Osteoblast (primary cell): ENCODE measurements at regions not wholly inside any gene's neighbourhood (a gene's known extent, or its start where the extent isn't known, plus 50 kb on each side); places are given as distances from the start of the nearest gene placed in this dataset.

ENCODE experiments used
- DNase-seq: peaks from one replicate; pipeline ENCODE4 v3.0.0; 2011; ENCODE audit warnings: low spot score, mixed read lengths; ENCODE audit not compliant: insufficient read length; ENCODE audit errors: missing footprints
- H2AFZ ChIP-seq: 2 replicates; pipeline ENCODE4 v1.6.0; 2011; ENCODE audit warnings: mild to moderate bottlenecking, low read length
- H3K27ac ChIP-seq: 2 replicates; pipeline ENCODE4 v1.5.1; 2011; ENCODE audit warnings: mild to moderate bottlenecking, low read depth, low read length, moderate library complexity
- H3K27me3 ChIP-seq: 2 replicates; pipeline ENCODE4 v1.6.0; 2012; ENCODE audit warnings: mild to moderate bottlenecking, control low read depth, inconsistent platforms, low read length, moderate library complexity; ENCODE audit not compliant: insufficient read depth
- H3K36me3 ChIP-seq: 2 replicates; pipeline ENCODE4 v1.5.1; 2011; ENCODE audit warnings: mild to moderate bottlenecking, low read length, control low read depth, moderate library complexity; ENCODE audit not compliant: insufficient read depth
- H3K4me1 ChIP-seq: 2 replicates; pipeline ENCODE4 v1.5.1; 2011; ENCODE audit warnings: mild to moderate bottlenecking, low read length, control low read depth, moderate library complexity; ENCODE audit not compliant: insufficient read depth
- H3K4me2 ChIP-seq: 2 replicates; pipeline ENCODE4 v1.6.0; 2011; ENCODE audit warnings: mild to moderate bottlenecking, low read length; ENCODE audit not compliant: insufficient read depth
- H3K4me3 ChIP-seq: fragments of 200-600 bp; sonication (generic); 3 replicates; pipeline ENCODE4 v1.5.1; 2012; ENCODE audit warnings: mild to moderate bottlenecking, low read length, inconsistent platforms; ENCODE audit not compliant: insufficient read depth
- H3K79me2 ChIP-seq: 2 replicates; pipeline ENCODE4 v1.6.0; 2012; ENCODE audit warnings: mild to moderate bottlenecking, low read length, control low read depth, inconsistent platforms; ENCODE audit not compliant: insufficient read depth
- H3K9me3 ChIP-seq: 2 replicates; pipeline ENCODE4 v1.5.1; 2011; ENCODE audit warnings: low read depth, low read length, control low read depth
- H4K20me1 ChIP-seq: 2 replicates; pipeline ENCODE4 v1.6.0; 2012; ENCODE audit warnings: mild to moderate bottlenecking, low read length, control low read depth; ENCODE audit not compliant: insufficient read depth
- TF ChIP-seq, protein P1 (sequence below): IDR thresholded peaks from 2 replicates; pipeline ENCODE4 v1.5.1; 2011; ENCODE audit warnings: mild to moderate bottlenecking, low read depth, low read length, moderate library complexity; ENCODE audit errors: extremely low read depth

DNA sequence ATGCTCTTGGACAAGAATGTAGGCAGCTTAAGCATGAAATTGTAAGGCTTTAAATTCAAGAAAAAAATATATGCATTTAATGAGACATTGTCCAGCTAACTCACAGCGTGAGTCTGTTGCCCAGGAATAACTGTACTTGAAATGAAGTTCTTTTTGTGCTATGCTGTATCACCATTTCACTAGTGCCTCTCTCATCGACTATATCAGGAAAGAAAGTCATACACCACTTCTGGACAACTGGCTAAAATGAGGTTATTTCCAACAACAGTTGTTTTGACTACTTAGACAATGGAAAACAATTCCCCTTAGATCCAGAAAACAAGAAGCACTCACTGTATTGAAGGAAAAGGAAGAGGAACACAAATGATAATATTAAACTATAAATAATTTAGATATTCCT lies 251.8 kb downstream of the CRPPA start:
- no peaks in the 10 kb centered on the region for H3K79me2 ChIP-seq
- no peaks in the 10 kb centered on the region for H3K36me3 ChIP-seq
- no peaks in the 10 kb centered on the region for H3K9me3 ChIP-seq
- no peaks in the 10 kb centered on the region for H3K4me1 ChIP-seq
- H3K27ac ChIP-seq: no peak overlapping the region
- DNase-seq: no peak
- TF ChIP-seq, protein P1, sequence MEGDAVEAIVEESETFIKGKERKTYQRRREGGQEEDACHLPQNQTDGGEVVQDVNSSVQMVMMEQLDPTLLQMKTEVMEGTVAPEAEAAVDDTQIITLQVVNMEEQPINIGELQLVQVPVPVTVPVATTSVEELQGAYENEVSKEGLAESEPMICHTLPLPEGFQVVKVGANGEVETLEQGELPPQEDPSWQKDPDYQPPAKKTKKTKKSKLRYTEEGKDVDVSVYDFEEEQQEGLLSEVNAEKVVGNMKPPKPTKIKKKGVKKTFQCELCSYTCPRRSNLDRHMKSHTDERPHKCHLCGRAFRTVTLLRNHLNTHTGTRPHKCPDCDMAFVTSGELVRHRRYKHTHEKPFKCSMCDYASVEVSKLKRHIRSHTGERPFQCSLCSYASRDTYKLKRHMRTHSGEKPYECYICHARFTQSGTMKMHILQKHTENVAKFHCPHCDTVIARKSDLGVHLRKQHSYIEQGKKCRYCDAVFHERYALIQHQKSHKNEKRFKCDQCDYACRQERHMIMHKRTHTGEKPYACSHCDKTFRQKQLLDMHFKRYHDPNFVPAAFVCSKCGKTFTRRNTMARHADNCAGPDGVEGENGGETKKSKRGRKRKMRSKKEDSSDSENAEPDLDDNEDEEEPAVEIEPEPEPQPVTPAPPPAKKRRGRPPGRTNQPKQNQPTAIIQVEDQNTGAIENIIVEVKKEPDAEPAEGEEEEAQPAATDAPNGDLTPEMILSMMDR: no peak
- H3K27me3 ChIP-seq: no peaks in the 10 kb centered on the region
- H4K20me1 ChIP-seq: no peaks in the 10 kb centered on the region
- H2AFZ ChIP-seq: no peak overlapping the region
- H3K4me2 ChIP-seq: no peak overlapping the region
- H3K4me3 ChIP-seq: no peak overlapping the region

DNA sequence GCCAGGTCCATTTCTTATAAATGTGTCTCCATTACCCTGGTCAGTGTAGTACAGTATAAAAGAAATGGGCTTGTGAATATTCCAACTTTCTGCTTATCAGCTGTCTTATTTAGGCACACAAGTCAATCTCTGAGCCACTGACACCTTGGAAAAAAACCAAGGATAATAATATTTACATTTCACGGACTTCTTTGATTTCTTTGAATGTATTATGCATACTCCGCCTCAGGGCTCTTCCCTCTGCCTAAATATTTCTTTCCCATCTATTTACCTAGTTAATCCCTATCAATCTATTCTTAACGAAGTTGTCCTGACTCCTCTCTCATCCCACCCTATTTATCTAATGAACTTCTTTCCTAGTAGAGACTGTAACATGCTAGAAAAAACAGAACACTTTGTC lies 253.8 kb downstream of the CRPPA start:
- TF ChIP-seq, protein P1: no peak
- H3K4me2 ChIP-seq: no peak overlapping the region
- no peaks in the 10 kb centered on the region for H3K4me1 ChIP-seq
- no peaks in the 10 kb centered on the region for H3K27me3 ChIP-seq
- DNase-seq: no peak
- H2AFZ ChIP-seq: no peak overlapping the region
- H4K20me1 ChIP-seq: no peaks in the 10 kb centered on the region
- H3K4me3 ChIP-seq: no peak overlapping the region
- no peak overlapping the region for H3K27ac ChIP-seq
- no peaks in the 10 kb centered on the region for H3K36me3 ChIP-seq
- no peaks in the 10 kb centered on the region for H3K79me2 ChIP-seq
- H3K9me3 ChIP-seq: no peaks in the 10 kb centered on the region

DNA sequence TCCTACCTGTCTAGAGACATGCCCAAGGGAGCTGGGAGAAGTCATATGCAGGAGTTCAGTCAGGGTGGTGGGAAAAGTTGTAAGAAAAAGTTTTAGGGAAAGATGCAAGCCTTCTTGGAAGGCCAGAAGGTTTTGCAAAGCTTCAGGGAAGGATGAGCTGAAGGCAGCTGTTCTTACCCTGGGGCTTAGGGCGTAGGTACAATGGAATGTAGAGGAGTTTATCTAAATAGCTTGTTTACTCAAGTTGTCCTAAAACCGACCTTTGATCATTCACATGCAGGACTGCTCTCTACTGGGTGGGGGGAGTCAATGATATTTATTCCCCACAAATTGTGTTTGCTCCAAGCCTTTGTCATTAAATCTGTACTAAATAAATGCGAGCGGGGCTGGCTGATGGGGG lies 277.0 kb downstream of the CRPPA start:
- Histone ChIP-seq H3K27ac (no peak overlapping the region), H3K79me2 (no peaks in the 10 kb centered on the region), H3K9me3 (peaks cover 3% of the 10 kb centered on the region), H3K4me2 (no peak overlapping the region), H3K4me3 (no peak overlapping the region), H3K36me3 (no peaks in the 10 kb centered on the region), H3K27me3 (no peaks in the 10 kb centered on the region), H2AFZ (no peak overlapping the region), H3K4me1 (no peaks in the 10 kb centered on the region), H4K20me1 (no peaks in the 10 kb centered on the region)
- DNase-seq: no peak
- TF ChIP-seq, protein P1: no peak

GRCh38 chr7:16137944-16138343 lies 283.4 kb downstream of the CRPPA start:
- Histone ChIP-seq H3K4me2 (no peak overlapping the region), H3K4me1 (no peaks in the 10 kb centered on the region), H3K27me3 (no peaks in the 10 kb centered on the region), H3K79me2 (no peaks in the 10 kb centered on the region), H3K36me3 (no peaks in the 10 kb centered on the region), H4K20me1 (no peaks in the 10 kb centered on the region), H2AFZ (no peak overlapping the region), H3K4me3 (no peak overlapping the region), H3K9me3 (no peaks in the 10 kb centered on the region), H3K27ac (no peak overlapping the region)
- TF ChIP-seq, protein P1: no peak
- DNase-seq: no peak
